ENCODE measurements at regions not wholly inside any gene's neighbourhood (a gene's known extent, or its start where the extent isn't known, plus 50 kb on each side); places are given as distances from the start of the nearest gene placed in this dataset.

DNA sequence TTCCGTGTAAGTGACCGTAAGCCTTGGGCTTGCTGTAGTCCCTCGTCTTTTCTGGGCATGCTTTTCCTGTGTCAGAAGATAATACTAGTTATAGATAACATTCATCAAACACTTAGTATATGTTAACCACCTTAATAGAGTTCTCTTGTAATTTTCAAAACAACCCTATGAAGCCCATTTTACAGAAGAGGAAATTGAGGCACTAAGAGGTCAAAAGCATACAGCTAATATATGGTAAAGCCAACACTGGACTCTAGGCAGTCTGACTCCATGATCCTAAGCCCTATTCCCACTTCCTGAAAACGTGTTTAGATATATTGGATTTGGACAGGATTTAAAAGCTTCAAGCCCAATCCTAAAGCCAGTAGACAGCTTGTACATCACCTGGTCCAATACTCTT lies 153.8 kb downstream of the CEP120 start:
- TF ChIP-seq CTCF (IDR thresholded peaks at IDR 0.05): no peak
- no peak for TF ChIP-seq POLR2A (IDR thresholded peaks at IDR 0.05)

Data from vagina (tissue), 2 donors.